ENCODE measurements at regions not wholly inside any gene's neighbourhood (a gene's known extent, or its start where the extent isn't known, plus 50 kb on each side); places are given as distances from the start of the nearest gene placed in this dataset.
"Not testable (repeated sequence)": the region's sequence is repeated elsewhere in the genome, so short reads cannot be mapped to it uniquely, and the experiment has no call there.

DNA sequence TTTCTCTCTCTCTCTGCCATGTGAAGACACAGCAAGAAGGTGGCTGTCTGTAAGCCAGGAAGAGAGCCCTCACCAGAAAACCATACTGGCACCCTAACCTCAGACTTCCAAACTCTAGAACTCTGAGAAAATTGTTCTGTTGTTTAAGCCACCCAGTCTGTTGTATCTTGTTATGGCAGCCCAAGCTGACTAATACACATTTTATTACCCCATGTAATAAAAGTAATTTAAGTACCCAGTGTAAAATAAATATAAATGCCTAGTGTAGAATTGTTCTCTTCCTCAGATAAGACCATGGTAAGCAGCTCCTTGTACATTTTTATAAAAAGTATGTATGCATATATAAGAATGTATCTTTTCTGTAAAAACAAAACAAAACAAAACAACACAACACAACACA is 119.7 kb downstream of the DTL start:
- no peak for DNase-seq (ENCODE audit: low read depth in 2 of 2)

- no peak for DNase-seq (ENCODE audit: low read depth in 2 of 2)
Measured at GRCh38 chr1:212157252-212157651, 121.7 kb downstream of the DTL start.

DNA sequence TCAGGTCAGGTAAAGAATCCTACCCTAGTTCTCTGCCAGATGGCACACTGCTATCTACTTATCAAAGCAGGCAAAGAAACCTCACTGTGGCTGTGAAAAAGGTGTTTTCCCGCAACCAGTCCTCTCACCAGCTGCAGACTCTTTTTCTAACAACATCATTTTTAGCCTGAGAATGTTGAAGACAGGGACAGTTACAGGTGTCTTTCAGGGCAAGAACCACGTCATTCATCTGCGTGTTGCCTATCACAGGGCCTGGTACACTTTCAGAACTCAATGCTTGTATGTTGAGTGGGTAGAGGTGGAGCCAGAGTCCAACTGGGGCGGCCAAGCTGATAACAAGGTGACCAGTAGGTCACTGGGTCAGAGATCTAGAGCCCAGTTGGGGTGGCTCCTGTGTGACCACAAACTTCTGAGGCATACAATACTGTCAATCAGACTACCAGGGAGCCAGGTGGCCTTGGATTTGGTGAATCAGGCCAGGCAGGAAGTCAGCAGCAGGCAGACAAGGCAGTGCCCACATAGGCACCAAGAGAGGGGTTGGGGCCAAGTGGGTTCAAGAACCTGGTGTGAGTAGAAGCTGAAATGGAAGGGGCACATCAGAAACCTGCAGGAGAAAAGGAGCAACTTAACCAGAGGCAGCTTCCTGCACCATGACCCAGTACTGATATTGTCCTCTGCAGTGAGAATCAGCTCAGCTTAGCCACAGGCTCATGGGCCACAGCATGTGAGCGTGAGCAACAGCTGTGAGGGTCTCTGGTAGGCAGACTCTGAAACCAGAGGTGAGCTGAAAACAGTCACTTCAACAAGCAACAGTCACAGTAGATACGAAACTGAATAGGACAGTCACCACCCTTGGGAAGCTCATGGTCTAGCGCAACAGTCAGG is 123.6 kb downstream of the DTL start:
- no peak for DNase-seq (ENCODE audit: low read depth in 2 of 2)

DNA sequence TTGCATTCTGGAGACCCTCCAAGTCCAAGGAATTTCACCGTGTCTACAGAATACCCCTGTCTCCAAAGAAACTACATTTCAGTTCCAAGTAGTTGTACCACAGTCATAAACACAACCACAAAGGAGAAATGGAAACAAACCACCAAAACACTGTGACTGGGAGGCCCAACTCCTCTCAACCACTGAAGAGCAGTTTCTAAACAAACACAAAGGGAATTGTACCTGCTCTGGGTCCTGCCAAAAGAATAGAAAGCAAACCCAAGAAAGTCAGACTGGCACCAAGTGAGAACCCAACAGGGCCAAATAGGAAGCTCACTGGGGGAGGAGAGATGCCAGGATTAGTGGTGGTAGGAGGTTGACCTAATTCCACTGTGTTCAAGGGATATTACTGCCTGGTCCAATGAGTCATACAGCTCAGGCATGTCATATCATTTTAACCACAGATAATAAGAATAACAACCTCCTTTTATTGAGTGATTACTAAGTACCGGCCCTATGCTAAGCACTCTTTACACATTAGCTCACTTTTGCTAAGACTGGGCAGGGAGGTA is 123.9 kb upstream of the PPP2R5A start:
- DNase-seq (ENCODE audit: low read depth in 2 of 2), result no peak

DNA sequence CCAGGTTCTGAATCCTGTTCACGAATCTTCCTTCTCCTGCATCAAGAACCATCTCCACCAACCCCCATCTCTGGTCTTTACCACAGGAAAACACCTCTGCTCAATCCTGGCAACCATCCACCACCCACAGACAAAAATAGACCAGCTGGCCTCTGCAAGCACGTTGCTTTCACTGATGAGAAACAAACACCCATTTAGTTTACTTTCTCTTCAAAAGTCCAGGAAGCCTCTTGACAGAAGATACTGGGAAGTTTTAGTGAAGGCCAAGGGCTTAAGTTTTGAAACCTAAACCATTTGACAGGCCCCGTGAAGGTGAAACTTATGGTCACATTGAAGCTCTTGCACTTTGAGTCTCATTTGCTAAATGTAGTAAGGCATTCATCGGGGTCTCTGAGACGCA is 122.6 kb upstream of the PPP2R5A start:
- DNase-seq (ENCODE audit: low read depth in 2 of 2), result no peak

- DNase-seq (ENCODE audit: low read depth in 2 of 2), result no peak
Measured at GRCh38 chr1:212164095-212164872, 120.9 kb upstream of the PPP2R5A start.

DNA sequence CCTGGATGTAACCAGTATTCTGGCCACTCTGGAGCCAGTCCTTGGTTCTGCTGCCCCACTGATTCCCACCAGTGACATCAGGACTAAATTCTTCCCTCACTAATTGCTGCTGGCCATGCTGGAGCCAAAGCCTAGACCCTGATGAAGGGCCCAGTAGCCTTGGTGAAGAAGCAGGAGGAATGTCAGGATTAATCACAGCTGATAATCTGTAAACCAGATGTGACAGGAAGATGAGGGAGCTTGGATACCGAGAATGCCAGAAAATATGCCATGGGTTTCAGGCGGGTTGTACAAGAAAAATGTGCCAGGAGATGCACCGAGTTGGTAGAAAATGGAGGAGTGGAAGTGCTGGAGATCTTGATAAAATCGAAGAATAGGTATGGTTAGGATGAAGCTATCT is 119.0 kb upstream of the PPP2R5A start:
- no peak for DNase-seq (ENCODE audit: low read depth in 2 of 2)

DNA sequence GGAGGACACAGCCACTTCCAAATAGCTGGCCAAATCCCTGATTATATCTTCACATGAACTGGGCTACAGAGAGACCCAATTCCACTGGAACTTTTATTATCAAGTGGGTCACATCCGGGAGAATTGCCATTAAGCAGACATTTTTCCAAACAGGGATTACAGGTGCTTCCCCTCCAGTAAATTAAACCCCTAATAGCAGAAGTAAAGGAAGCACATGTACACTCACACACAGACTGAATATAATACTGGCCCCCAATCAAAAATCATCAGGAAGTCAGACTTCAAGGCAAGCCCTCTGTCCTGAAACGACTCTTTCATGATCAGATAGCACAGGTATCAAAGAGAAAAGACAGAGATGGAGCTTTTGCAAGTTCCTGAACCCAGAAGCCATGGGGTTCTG is 118.6 kb upstream of the PPP2R5A start:
- no peak for DNase-seq (ENCODE audit: low read depth in 2 of 2)

DNA sequence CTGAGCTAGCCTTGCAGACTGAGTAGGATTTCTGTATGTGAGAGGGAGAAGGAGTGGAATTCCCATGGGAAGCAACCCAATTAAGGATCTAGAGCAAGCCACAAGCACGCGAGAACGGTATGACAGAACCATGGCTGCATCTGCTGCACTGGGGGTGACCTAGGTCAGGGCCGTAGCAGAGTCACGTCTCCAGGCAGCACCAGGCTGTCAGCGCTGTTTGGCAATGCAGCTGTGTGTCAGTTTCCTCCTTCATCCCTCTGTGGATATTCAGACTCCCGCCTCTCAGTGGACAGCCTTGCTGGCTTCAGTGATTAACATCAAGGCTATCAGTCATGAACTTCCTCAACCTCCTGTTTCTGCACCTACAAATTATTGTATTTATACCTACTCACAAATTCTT is 118.1 kb upstream of the PPP2R5A start:
- DNase-seq (ENCODE audit: low read depth in 2 of 2), result no peak

DNA sequence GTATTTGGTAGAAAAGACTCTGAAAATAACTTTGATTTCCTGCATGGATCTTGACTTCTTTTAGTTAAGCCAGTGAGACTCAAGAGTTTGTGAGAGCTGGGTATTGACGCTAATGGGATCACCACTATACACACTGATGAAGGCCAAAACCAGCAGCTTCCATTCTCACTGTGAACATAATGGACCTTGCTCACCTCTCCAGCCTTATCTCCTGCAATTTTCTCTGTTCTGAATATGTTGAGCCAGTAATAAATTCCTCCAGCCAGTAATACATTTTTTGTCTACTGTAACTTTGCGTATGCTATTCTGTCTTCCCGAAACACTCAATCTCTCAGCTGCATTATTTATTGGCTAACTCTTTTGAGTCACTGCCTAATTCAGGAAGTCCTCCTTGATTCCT is 111.6 kb upstream of the PPP2R5A start:
- no peak for DNase-seq (ENCODE audit: low read depth in 2 of 2)

- DNase-seq (ENCODE audit: low read depth in 2 of 2), result not testable (repeated sequence)
Measured at GRCh38 chr1:212174295-212174694, 110.9 kb upstream of the PPP2R5A start.

- DNase-seq (ENCODE audit: low read depth in 2 of 2), result no peak
Measured at GRCh38 chr1:212177542-212177941, 107.7 kb upstream of the PPP2R5A start.

DNA sequence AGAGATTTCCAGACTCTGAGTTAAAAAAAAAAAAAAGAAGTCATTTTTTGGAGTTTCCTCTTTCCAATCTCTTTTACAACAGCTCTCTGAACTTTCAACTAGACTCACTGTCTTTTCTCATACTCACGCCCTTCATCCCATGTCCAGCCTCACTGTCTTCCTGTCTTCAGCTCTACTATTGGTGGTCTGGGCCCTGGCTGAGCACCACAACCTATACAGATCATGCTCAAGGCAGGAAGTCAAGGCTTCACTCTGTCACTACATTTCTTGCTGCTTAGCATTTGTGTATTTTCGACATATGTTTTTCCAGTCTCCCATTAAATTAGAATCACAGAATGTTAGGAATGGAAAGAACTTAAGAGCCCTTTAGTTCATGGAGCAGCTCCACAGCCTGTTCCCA is 106.4 kb upstream of the PPP2R5A start:
- no peak for DNase-seq (ENCODE audit: low read depth in 2 of 2)

GRCh38 chr1:212179394-212180076 is 105.7 kb upstream of the PPP2R5A start:
- DNase-seq (ENCODE audit: low read depth in 2 of 2), result no peak

GRCh38 chr1:212181015-212181882 is 104.0 kb upstream of the PPP2R5A start:
- no peak for DNase-seq (ENCODE audit: low read depth in 2 of 2)

DNA sequence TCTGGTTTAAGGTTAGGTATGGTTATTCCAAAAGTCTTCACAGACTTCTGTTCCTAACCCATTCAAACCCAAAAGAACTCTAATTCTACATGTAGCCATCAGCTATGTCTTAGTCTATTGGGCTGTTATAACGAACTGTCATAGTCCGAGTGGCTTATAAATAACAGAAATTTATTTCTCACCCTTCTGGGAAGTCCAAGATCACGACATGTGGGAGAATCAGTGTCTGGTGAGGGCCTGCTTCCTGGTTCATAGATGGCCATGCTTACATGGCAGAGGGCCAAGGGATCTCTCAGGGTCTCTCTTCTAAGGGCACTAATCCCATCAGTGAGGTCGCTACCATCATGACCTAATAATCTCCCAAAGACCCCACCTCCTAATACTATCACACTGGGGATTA is 103.0 kb upstream of the PPP2R5A start:
- DNase-seq (ENCODE audit: low read depth in 2 of 2), result no peak

GRCh38 chr1:212182579-212182978 is 102.6 kb upstream of the PPP2R5A start:
- no peak for DNase-seq (ENCODE audit: low read depth in 2 of 2)

DNA sequence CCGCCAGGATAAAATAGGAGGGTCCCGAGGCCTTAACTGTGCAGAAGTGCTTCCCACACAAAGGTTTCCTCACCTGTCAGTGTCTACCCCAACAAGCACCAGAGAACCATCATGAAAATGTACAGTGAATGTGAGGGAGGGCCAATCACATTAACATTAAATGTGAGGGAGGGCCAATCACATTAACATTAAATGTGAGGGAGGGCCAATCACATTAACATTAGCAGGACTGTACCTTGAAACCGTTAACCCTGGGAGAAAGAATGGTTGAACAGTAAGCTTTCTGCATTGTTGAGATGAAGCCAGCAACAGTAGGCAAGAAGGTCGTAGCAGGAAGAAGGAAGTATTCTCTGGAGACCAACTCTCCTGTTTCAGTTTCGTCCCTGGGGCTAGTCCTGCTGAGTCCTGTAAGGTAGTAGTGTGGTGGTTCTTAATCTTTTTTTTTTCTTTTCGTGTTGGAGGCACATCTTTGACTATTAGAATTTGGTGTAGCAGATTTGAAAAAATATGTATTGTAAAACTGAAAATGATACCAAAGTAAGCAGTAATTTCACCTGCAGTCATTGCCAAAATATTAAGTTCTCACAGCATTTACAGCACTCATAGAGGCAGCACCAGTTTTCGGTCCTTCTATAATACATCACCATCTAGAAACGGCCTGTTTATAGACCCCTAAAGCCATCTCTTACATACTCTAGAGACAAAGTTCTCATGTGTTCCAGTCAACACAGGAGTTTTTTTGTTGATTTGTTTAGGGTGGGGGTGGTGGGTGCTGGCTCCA is 98.6 kb upstream of the PPP2R5A start:
- DNase-seq (ENCODE audit: low read depth in 2 of 2), result no peak

DNA sequence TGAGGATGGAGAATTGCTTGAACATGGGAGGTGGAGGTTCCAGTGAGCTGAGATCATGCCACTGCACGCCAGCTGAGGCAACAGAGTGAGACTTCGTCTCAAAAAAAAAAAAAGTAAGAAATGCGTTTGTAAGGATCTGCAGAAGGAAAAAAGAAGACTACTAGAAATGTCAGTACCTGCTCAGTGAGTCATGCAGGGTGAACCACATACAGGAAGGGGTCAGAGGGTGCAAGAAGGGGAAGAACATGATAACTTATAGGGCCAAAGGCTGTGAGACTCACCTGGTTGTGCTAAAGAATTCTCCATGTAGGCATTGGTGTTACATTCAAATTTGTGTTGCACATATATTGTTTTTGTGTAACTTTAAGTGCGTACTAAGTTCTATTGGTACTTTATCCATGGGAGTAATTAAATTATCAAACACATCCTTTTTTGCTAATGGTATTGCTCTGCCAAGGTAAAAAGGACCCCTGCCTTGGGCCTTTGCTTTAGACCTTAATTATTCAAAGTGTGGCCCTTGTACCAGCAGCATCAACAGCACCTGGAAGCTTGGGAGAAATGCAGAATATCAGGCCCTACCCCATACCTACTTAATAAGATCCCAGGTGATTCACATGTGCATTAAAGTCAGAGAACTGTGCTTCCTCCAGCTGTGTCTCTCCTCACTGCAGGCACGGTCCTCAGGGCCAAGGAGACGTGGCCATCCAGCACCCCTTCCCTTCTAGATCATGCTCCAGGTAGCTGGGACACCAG is 96.4 kb upstream of the PPP2R5A start:
- DNase-seq (ENCODE audit: low read depth in 2 of 2), result no peak

DNA sequence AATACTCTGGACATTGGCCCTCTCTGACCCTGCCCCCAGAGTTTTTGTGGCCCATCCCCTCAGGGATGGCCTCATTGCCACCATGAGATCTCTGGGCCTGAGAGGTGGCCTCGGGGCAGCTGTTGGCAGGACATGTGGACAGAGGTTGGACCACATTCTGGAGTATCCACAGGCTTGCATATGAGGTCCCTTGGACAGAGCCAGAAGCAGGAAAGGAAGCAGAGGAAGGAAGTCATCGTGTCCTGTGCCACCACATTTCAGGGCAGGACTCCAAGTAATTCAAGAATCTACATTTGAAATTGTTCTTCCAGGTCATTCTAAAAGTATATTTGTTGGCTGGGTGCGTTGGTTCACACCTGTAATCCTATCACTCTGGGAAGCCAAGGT is 95.9 kb upstream of the PPP2R5A start:
- no peak for DNase-seq (ENCODE audit: low read depth in 2 of 2)
